DLD1 (cell line): ENCODE measurements at regions not wholly inside any gene's neighbourhood (a gene's known extent, or its start where the extent isn't known, plus 50 kb on each side); places are given as distances from the start of the nearest gene placed in this dataset.

Experiments used
- in situ Hi-C: cut with HindIII; loops from 2 replicates; pipeline ENCODE4 v1.10.0; 2017; ENCODE audit warnings: low sequenced_read_pairs

- in situ Hi-C loops: no loop called here
These were observed 107.7 kb downstream of the INHBB start for GRCh38 chr2:120453635-120453998.

- in situ Hi-C loops: no loop called here
These were observed 108.9 kb downstream of the INHBB start for GRCh38 chr2:120454654-120455385.

GRCh38 chr2:120455390-120455789 lies 109.5 kb downstream of the INHBB start:
- in situ Hi-C loops: no loop called here

- in situ Hi-C loops: no loop called here
These were observed 110.9 kb downstream of the INHBB start for GRCh38 chr2:120456867-120457266.

- in situ Hi-C loops: loop anchor here (5.0 kb wide), 1 partner anchor 58 kb away; no protein-coding TSS in a partner anchor
These were observed 114.6 kb downstream of the INHBB start for GRCh38 chr2:120460511-120460910.

GRCh38 chr2:120461092-120461491 lies 115.2 kb downstream of the INHBB start:
- in situ Hi-C loops: loop anchor here (5.0 kb wide), 1 partner anchor 59 kb away; no protein-coding TSS in a partner anchor

GRCh38 chr2:120461546-120462537 lies 115.9 kb downstream of the INHBB start:
- in situ Hi-C loops: loop anchor here (5.0 kb wide), 1 partner anchor 60 kb away; no protein-coding TSS in a partner anchor

GRCh38 chr2:120463527-120463926 lies 117.6 kb downstream of the INHBB start:
- in situ Hi-C loops: loop anchor here (5.0 kb wide), 1 partner anchor 61 kb away; no protein-coding TSS in a partner anchor

GRCh38 chr2:120463996-120464395 lies 118.1 kb downstream of the INHBB start:
- in situ Hi-C loops: loop anchor here (5.0 kb wide), 1 partner anchor 62 kb away; no protein-coding TSS in a partner anchor

- in situ Hi-C loops: loop anchor here (5.0 kb wide), 1 partner anchor 62 kb away; no protein-coding TSS in a partner anchor
These were observed 118.6 kb downstream of the INHBB start for GRCh38 chr2:120464448-120464931.

- in situ Hi-C loops: no loop called here
These were observed 119.2 kb downstream of the INHBB start for GRCh38 chr2:120465012-120465700.

- in situ Hi-C loops: no loop called here
These were observed 119.7 kb downstream of the INHBB start for GRCh38 chr2:120465701-120465988.

- in situ Hi-C loops: no loop called here
These were observed 120.2 kb downstream of the INHBB start for GRCh38 chr2:120465989-120466703.

- in situ Hi-C loops: no loop called here
These were observed 120.7 kb downstream of the INHBB start for GRCh38 chr2:120466704-120467054.

- in situ Hi-C loops: no loop called here
These were observed 122.2 kb downstream of the INHBB start for GRCh38 chr2:120468136-120468535.

GRCh38 chr2:120469426-120469825 lies 123.5 kb downstream of the INHBB start:
- in situ Hi-C loops: no loop called here

- in situ Hi-C loops: no loop called here
These were observed 124.4 kb downstream of the INHBB start for GRCh38 chr2:120470041-120470965.

GRCh38 chr2:120471166-120471565 lies 125.2 kb downstream of the INHBB start:
- in situ Hi-C loops: no loop called here

GRCh38 chr2:120472031-120472430 lies 126.1 kb downstream of the INHBB start:
- in situ Hi-C loops: no loop called here
